ENCODE measurements at regions not wholly inside any gene's neighbourhood (a gene's known extent, or its start where the extent isn't known, plus 50 kb on each side); places are given as distances from the start of the nearest gene placed in this dataset.

DNA sequence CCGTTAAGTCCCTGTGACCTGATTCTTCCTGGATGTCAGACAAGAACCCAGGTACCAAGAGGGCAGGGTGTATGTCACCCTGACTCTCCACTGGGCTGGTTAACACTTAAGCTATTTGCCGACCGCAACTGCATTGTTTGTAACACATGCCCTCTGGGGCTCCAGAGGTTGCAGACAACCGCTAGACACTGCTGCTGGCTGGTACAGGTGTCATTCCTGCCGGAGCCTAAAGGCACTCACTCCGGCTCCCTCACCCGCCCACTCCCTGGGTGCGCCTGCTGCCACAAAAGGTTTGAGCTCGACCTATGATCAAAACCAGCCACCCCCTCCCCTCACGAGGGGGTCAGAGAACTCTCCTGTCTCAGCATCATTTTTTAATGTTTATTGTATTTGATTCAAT lies 208.2 kb downstream of the FAT4 start:
- BruUV-seq (replicated peaks): no TSS peak
- no peak for DNase-seq (ENCODE audit: low spot score)
- H3K4me2 ChIP-seq (ENCODE audit: low read depth, low read length): no peak overlapping the region
- CTCF ChIA-PET (ENCODE audit: low intra/inter-chr PET ratio, low total read pairs): no interaction called here
- H3K4me3 ChIP-seq (replicated peaks in 1 of 3; ENCODE audit: insufficient read depth in 1 of 3, low read depth in 2 of 3, low read length in 3 of 3): no peak overlapping the region
- no peaks in the 10 kb centered on the region for H4K20me1 ChIP-seq (ENCODE audit: insufficient read depth, low read length)
- H3K79me2 ChIP-seq (ENCODE audit: insufficient read depth, low read length): no peaks in the 10 kb centered on the region
- WGBS (ENCODE audit: low lambda C conversion rate): 26% methylated on average over 4 of the region's 10 CpGs
- intact Hi-C loops (cut with micrococcal nuclease; ENCODE audit: unreplicated experiment) (loop anchor here (10.0 kb wide), 1 partner anchor 208 kb away; the partner anchor contains the start of gene FAT4), in situ Hi-C loops (cut with HindIII; ENCODE audit: extremely low pct_ligation_motif_present, low pct_unique_long_range_greater_than_20kb) (no loop called here)
- no peaks in the 10 kb centered on the region for H3K9me3 ChIP-seq (ENCODE audit: low read length)
- H3K4me1 ChIP-seq (ENCODE audit: insufficient read depth, low read length): no peaks in the 10 kb centered on the region
- POLR2A ChIA-PET: no interaction called here
- H3K27me3 ChIP-seq (ENCODE audit: control insufficient read depth in 1 of 2, insufficient read depth in 2 of 2, low read length in 2 of 2): no peaks in the 10 kb centered on the region
- no peak for FAIRE-seq
- no peak overlapping the region for H3K27ac ChIP-seq (ENCODE audit: extremely low read length, insufficient read depth, low read length)
- no peak; the same call in 2 of the 3 replicates for ATAC-seq
- no peak overlapping the region for H2AFZ ChIP-seq (ENCODE audit: low read length)
- no peak overlapping the region for H3K9ac ChIP-seq (ENCODE audit: insufficient read depth, low read depth, low read length)
- no peaks in the 10 kb centered on the region for H3K36me3 ChIP-seq (replicated peaks in 1 of 2; ENCODE audit: control insufficient read depth in 1 of 2, insufficient read depth in 2 of 2, low read length in 2 of 2)
- TF ChIP-seq MTF1 (CRISPR knock-in tag; IDR thresholded peaks at IDR 0.05): no peak
- TF ChIP-seq, protein P1, sequence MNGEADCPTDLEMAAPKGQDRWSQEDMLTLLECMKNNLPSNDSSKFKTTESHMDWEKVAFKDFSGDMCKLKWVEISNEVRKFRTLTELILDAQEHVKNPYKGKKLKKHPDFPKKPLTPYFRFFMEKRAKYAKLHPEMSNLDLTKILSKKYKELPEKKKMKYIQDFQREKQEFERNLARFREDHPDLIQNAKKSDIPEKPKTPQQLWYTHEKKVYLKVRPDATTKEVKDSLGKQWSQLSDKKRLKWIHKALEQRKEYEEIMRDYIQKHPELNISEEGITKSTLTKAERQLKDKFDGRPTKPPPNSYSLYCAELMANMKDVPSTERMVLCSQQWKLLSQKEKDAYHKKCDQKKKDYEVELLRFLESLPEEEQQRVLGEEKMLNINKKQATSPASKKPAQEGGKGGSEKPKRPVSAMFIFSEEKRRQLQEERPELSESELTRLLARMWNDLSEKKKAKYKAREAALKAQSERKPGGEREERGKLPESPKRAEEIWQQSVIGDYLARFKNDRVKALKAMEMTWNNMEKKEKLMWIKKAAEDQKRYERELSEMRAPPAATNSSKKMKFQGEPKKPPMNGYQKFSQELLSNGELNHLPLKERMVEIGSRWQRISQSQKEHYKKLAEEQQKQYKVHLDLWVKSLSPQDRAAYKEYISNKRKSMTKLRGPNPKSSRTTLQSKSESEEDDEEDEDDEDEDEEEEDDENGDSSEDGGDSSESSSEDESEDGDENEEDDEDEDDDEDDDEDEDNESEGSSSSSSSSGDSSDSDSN (CRISPR knock-in tag; IDR thresholded peaks at IDR 0.05): no peak
- TF ChIP-seq ZNF550 (CRISPR knock-in tag; IDR thresholded peaks at IDR 0.05; ENCODE audit: borderline replicate concordance): no peak
- no peak for TF ChIP-seq ZNF569 (CRISPR knock-in tag; IDR thresholded peaks at IDR 0.05; ENCODE audit: borderline replicate concordance)
- TF ChIP-seq, protein P2, sequence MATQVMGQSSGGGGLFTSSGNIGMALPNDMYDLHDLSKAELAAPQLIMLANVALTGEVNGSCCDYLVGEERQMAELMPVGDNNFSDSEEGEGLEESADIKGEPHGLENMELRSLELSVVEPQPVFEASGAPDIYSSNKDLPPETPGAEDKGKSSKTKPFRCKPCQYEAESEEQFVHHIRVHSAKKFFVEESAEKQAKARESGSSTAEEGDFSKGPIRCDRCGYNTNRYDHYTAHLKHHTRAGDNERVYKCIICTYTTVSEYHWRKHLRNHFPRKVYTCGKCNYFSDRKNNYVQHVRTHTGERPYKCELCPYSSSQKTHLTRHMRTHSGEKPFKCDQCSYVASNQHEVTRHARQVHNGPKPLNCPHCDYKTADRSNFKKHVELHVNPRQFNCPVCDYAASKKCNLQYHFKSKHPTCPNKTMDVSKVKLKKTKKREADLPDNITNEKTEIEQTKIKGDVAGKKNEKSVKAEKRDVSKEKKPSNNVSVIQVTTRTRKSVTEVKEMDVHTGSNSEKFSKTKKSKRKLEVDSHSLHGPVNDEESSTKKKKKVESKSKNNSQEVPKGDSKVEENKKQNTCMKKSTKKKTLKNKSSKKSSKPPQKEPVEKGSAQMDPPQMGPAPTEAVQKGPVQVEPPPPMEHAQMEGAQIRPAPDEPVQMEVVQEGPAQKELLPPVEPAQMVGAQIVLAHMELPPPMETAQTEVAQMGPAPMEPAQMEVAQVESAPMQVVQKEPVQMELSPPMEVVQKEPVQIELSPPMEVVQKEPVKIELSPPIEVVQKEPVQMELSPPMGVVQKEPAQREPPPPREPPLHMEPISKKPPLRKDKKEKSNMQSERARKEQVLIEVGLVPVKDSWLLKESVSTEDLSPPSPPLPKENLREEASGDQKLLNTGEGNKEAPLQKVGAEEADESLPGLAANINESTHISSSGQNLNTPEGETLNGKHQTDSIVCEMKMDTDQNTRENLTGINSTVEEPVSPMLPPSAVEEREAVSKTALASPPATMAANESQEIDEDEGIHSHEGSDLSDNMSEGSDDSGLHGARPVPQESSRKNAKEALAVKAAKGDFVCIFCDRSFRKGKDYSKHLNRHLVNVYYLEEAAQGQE (IDR thresholded peaks at IDR 0.05; ENCODE audit: borderline replicate concordance in 1 of 2, low read depth in 1 of 2, low read length in 2 of 2): no peak
- TF ChIP-seq ZNF780A (CRISPR knock-in tag; IDR thresholded peaks at IDR 0.05): no peak
- TF ChIP-seq, protein P3, sequence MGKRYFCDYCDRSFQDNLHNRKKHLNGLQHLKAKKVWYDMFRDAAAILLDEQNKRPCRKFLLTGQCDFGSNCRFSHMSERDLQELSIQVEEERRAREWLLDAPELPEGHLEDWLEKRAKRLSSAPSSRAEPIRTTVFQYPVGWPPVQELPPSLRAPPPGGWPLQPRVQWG (CRISPR knock-in tag; IDR thresholded peaks at IDR 0.05; ENCODE audit: borderline replicate concordance, low read depth): no peak
- TF ChIP-seq, protein P4, sequence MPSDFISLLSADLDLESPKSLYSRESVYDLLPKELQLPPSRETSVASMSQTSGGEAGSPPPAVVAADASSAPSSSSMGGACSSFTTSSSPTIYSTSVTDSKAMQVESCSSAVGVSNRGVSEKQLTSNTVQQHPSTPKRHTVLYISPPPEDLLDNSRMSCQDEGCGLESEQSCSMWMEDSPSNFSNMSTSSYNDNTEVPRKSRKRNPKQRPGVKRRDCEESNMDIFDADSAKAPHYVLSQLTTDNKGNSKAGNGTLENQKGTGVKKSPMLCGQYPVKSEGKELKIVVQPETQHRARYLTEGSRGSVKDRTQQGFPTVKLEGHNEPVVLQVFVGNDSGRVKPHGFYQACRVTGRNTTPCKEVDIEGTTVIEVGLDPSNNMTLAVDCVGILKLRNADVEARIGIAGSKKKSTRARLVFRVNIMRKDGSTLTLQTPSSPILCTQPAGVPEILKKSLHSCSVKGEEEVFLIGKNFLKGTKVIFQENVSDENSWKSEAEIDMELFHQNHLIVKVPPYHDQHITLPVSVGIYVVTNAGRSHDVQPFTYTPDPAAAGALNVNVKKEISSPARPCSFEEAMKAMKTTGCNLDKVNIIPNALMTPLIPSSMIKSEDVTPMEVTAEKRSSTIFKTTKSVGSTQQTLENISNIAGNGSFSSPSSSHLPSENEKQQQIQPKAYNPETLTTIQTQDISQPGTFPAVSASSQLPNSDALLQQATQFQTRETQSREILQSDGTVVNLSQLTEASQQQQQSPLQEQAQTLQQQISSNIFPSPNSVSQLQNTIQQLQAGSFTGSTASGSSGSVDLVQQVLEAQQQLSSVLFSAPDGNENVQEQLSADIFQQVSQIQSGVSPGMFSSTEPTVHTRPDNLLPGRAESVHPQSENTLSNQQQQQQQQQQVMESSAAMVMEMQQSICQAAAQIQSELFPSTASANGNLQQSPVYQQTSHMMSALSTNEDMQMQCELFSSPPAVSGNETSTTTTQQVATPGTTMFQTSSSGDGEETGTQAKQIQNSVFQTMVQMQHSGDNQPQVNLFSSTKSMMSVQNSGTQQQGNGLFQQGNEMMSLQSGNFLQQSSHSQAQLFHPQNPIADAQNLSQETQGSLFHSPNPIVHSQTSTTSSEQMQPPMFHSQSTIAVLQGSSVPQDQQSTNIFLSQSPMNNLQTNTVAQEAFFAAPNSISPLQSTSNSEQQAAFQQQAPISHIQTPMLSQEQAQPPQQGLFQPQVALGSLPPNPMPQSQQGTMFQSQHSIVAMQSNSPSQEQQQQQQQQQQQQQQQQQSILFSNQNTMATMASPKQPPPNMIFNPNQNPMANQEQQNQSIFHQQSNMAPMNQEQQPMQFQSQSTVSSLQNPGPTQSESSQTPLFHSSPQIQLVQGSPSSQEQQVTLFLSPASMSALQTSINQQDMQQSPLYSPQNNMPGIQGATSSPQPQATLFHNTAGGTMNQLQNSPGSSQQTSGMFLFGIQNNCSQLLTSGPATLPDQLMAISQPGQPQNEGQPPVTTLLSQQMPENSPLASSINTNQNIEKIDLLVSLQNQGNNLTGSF (CRISPR knock-in tag; IDR thresholded peaks at IDR 0.05): no peak
- TF ChIP-seq, protein P5, sequence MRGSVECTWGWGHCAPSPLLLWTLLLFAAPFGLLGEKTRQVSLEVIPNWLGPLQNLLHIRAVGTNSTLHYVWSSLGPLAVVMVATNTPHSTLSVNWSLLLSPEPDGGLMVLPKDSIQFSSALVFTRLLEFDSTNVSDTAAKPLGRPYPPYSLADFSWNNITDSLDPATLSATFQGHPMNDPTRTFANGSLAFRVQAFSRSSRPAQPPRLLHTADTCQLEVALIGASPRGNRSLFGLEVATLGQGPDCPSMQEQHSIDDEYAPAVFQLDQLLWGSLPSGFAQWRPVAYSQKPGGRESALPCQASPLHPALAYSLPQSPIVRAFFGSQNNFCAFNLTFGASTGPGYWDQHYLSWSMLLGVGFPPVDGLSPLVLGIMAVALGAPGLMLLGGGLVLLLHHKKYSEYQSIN (CRISPR knock-in tag; IDR thresholded peaks at IDR 0.05; ENCODE audit: borderline replicate concordance): no peak
- no peak for TF ChIP-seq ZNF101 (CRISPR knock-in tag; IDR thresholded peaks at IDR 0.05; ENCODE audit: borderline replicate concordance, low read depth)
- TF ChIP-seq STAG1 (CRISPR knock-in tag; IDR thresholded peaks at IDR 0.05): no peak
